IMR-90 (cell line): ENCODE measurements at regions not wholly inside any gene's neighbourhood (a gene's known extent, or its start where the extent isn't known, plus 50 kb on each side); places are given as distances from the start of the nearest gene placed in this dataset.

Source experiments
- ATAC-seq: fragments of 200-7000 bp; cut with Tn5 transposase; 2 replicates; pipeline ENCODE4 v1.9.1; 2020; ENCODE audit warnings: low read depth, mild to moderate bottlenecking, moderate library complexity
- BruUV-seq: library from RNA; stranded (reverse); fragments of 400-500 nt; replicated peaks from 2 replicates; lab custom pipeline; 2021; lab: Mats Ljungman, UMichigan
- CTCF ChIA-PET: fragments of 300-600 bp; formaldehyde crosslinking; extraction: SDS; loops from one replicate; lab custom pipeline; 2021; ENCODE audit warnings: antibody characterized with exemption; lab: Yijun Ruan, JAX
- POLR2A ChIA-PET: fragments of 300-600 bp; sonication (Branson Sonifier 250); formaldehyde crosslinking; loops from one replicate; lab custom pipeline; 2022; ENCODE audit warnings: antibody characterized with exemption; ENCODE audit not compliant: unreplicated experiment; lab: Charles Lee
- DNase-seq: peaks from one replicate; pipeline ENCODE4 v3.0.0; 2013
- H2AFZ ChIP-seq: replicated peaks from 2 replicates; pipeline ENCODE3; 2013; ENCODE audit warnings: low read length, mild to moderate bottlenecking; ENCODE audit not compliant: poor library complexity
- H2AK5ac ChIP-seq: 2 replicates; pipeline ENCODE4 v1.6.1; 2013; ENCODE audit warnings: low read depth, low read length, inconsistent platforms
- H2AK9ac ChIP-seq: replicated peaks from 2 replicates; pipeline ENCODE3; 2013; ENCODE audit warnings: mild to moderate bottlenecking, low read depth, low read length, moderate library complexity; ENCODE audit not compliant: poor library complexity
- H2BK120ac ChIP-seq: 2 replicates; pipeline ENCODE4 v1.6.1; 2013; ENCODE audit warnings: low read depth, low read length, inconsistent platforms
- H2BK15ac ChIP-seq: 3 replicates; pipeline ENCODE4 v1.6.1; 2013; ENCODE audit warnings: low read depth, low read length, inconsistent platforms
- H2BK20ac ChIP-seq: 2 replicates; pipeline ENCODE4 v1.6.1; 2013; ENCODE audit warnings: low read depth, mild to moderate bottlenecking, inconsistent platforms, low read length, moderate library complexity
- H2BK5ac ChIP-seq: 2 replicates; pipeline ENCODE4 v1.6.1; 2013; ENCODE audit warnings: mild to moderate bottlenecking, low read depth, low read length, inconsistent platforms; ENCODE audit not compliant: poor library complexity, severe bottlenecking
- H3K14ac ChIP-seq: replicated peaks from 2 replicates; pipeline ENCODE4 v1.6.1; 2013; ENCODE audit warnings: low read depth, low read length, inconsistent platforms
- H3K18ac ChIP-seq: 2 replicates; pipeline ENCODE4 v1.6.1; 2013; ENCODE audit warnings: low read depth, low read length, control low read depth
- H3K23ac ChIP-seq: 2 replicates; pipeline ENCODE4 v1.6.1; 2013; ENCODE audit warnings: low read depth, low read length, inconsistent platforms
- H3K27ac ChIP-seq: 2 replicates; pipeline ENCODE4 v1.5.1; 2013; ENCODE audit warnings: mild to moderate bottlenecking, control low read depth, low read length; ENCODE audit not compliant: insufficient read depth
- H3K27me3 ChIP-seq: 2 replicates; pipeline ENCODE4 v1.6.1; 2013; ENCODE audit warnings: low read length; ENCODE audit not compliant: control insufficient read depth, insufficient read depth
- H3K36me3 ChIP-seq: 2 replicates; pipeline ENCODE4 v1.6.1; 2013; ENCODE audit warnings: low read length, mixed read lengths; ENCODE audit not compliant: control insufficient read depth, insufficient read depth
- H3K4ac ChIP-seq: 2 replicates; pipeline ENCODE4 v1.6.1; 2013; ENCODE audit warnings: low read depth, low read length, inconsistent platforms
- H3K4me1 ChIP-seq: 2 replicates; pipeline ENCODE4 v1.6.1; 2013; ENCODE audit warnings: low read length, mixed read lengths; ENCODE audit not compliant: control insufficient read depth, insufficient read depth
- H3K4me2 ChIP-seq: 2 replicates; pipeline ENCODE4 v1.6.1; 2013; ENCODE audit warnings: low read depth, mild to moderate bottlenecking, control low read depth, low read length, moderate library complexity
- H3K4me3 ChIP-seq: 2 replicates; pipeline ENCODE4 v1.5.1; 2013; ENCODE audit warnings: low read depth, mild to moderate bottlenecking, control low read depth, low read length, moderate library complexity; ENCODE audit not compliant: insufficient read depth
- H3K56ac ChIP-seq: 2 replicates; pipeline ENCODE4 v1.6.1; 2013; ENCODE audit warnings: low read length, inconsistent platforms; ENCODE audit not compliant: insufficient read depth; ENCODE audit errors: extremely low read depth
- H3K79me1 ChIP-seq, 2 experiments: 2 replicates each; pipeline ENCODE4 v1.6.1; 2013; ENCODE audit warnings: low read length in 2 of 2, inconsistent platforms in 1 of 2, low read depth in 1 of 2
- H3K9ac ChIP-seq: 2 replicates; pipeline ENCODE4 v1.6.1; 2013; ENCODE audit warnings: low read depth, low read length, control low read depth
- H3K9me1 ChIP-seq: 2 replicates; pipeline ENCODE4 v1.6.1; 2013; ENCODE audit warnings: low read length, inconsistent platforms; ENCODE audit not compliant: insufficient read depth
- H3K9me3 ChIP-seq: 2 replicates; pipeline ENCODE4 v1.6.1; 2013; ENCODE audit warnings: low read length; ENCODE audit not compliant: control insufficient read depth, insufficient read depth
- H4K20me1 ChIP-seq: 2 replicates; pipeline ENCODE4 v1.6.1; 2013; ENCODE audit warnings: low read length, inconsistent platforms; ENCODE audit not compliant: insufficient read depth
- H4K5ac ChIP-seq: 2 replicates; pipeline ENCODE4 v1.6.1; 2013; ENCODE audit warnings: mild to moderate bottlenecking, low read depth, low read length, control low read depth
- H4K8ac ChIP-seq, 2 experiments: 2 replicates each; pipeline ENCODE4 v1.6.1; 2013; ENCODE audit warnings: low read depth in 2 of 2, low read length in 2 of 2, control low read depth in 1 of 2, inconsistent platforms in 1 of 2
- H4K91ac ChIP-seq: 2 replicates; pipeline ENCODE4 v1.6.1; 2013; ENCODE audit warnings: low read depth, low read length, inconsistent platforms; ENCODE audit not compliant: insufficient read depth
- CEBPB ChIP-seq: IDR thresholded peaks from 2 replicates; pipeline ENCODE4 v1.6.1; 2012; ENCODE audit warnings: low read depth, low read length, improper control_type of control experiment
- CTCF ChIP-seq: conservative IDR thresholded peaks from 2 replicates; pipeline ENCODE4 v1.5.1; 2012; ENCODE audit warnings: mild to moderate bottlenecking, low read depth, low read length, improper control_type of control experiment
- ELK1 ChIP-seq: fragments of 150-350 bp; IDR thresholded peaks from 2 replicates; pipeline ENCODE4 v1.6.1; 2016; ENCODE audit warnings: low read depth, mild to moderate bottlenecking, low read length, moderate library complexity, borderline replicate concordance
- FOS ChIP-seq: fragments of 150-350 bp; IDR thresholded peaks from 2 replicates; pipeline ENCODE4 v1.6.1; 2016; ENCODE audit warnings: low read depth, low read length
- NFE2L2 ChIP-seq: fragments of 150-350 bp; IDR thresholded peaks from 2 replicates; pipeline ENCODE4 v1.6.1; 2016; ENCODE audit warnings: low read depth, mild to moderate bottlenecking, low read length
- POLR2A ChIP-seq: IDR thresholded peaks from 2 replicates; pipeline ENCODE4 v1.6.1; 2012; ENCODE audit warnings: mild to moderate bottlenecking, low read depth, low read length
- RAD21 ChIP-seq: IDR thresholded peaks from 2 replicates; pipeline ENCODE4 v1.6.1; 2012; ENCODE audit warnings: low read length, improper control_type of control experiment
- RFX5 ChIP-seq: IDR thresholded peaks from 2 replicates; pipeline ENCODE4 v1.8.0; 2012; ENCODE audit warnings: low read depth, mild to moderate bottlenecking, low read length, moderate library complexity
- SMC3 ChIP-seq: fragments of 150-350 bp; IDR thresholded peaks from 2 replicates; pipeline ENCODE4 v1.6.1; 2016; ENCODE audit warnings: low read depth, mild to moderate bottlenecking, antibody characterized with exemption, low read length, moderate library complexity
- USF2 ChIP-seq: fragments of 150-350 bp; IDR thresholded peaks from 2 replicates; pipeline ENCODE4 v1.6.1; 2017; ENCODE audit warnings: mild to moderate bottlenecking, antibody characterized with exemption, low read length, low read depth
- WGBS, 2 experiments: methylation state at CpG; one replicate each; pipeline versions ENCODE4 v1.1.5 to v1.1.7; 2013; ENCODE audit warnings: missing lambda C conversion rate in 2 of 2; ENCODE audit not compliant: insufficient read length in 1 of 2; ENCODE audit errors: extremely low coverage in 2 of 2; 5-methylcytosine and 5-hydroxymethylcytosine counted together
- dilution Hi-C: fragments of 300-500 bp; cut with HindIII; formaldehyde crosslinking; loops from one replicate; pipeline ENCODE4 v1.14.3; 2018; ENCODE audit warnings: low sequenced_read_pairs; ENCODE audit not compliant: unreplicated experiment
- in situ Hi-C: fragments of 300-500 bp; cut with MboI; formaldehyde crosslinking; loops from 3 replicates; pipeline ENCODE4 v1.14.3; 2019; ENCODE audit warnings: low sequenced_read_pairs, inconsistent platforms, mixed read lengths
- intact Hi-C: fragments of 100-400 bp; cut with micrococcal nuclease; formaldehyde crosslinking; loops from 2 replicates; pipeline ENCODE4 v1.10.0; 2022

- H3K23ac ChIP-seq = no peak overlapping the region
- no peak overlapping the region for H3K14ac ChIP-seq
- H3K18ac ChIP-seq = no peak overlapping the region
- no peak overlapping the region for H3K4me3 ChIP-seq
- H2AFZ ChIP-seq = no peak overlapping the region
- POLR2A ChIA-PET = interaction anchor here (0.7 kb wide), 1 partner anchor 554 kb away, joined by 4 read pairs; no protein-coding TSS in a partner anchor
- H4K20me1 ChIP-seq = no peaks in the 10 kb centered on the region
- H3K4me2 ChIP-seq = no peak overlapping the region
- no CpG with 5 or more reads among the region's 1 CpG for WGBS, 2 experiments
- no peaks in the 10 kb centered on the region for H3K79me1 ChIP-seq
- no peak overlapping the region for H2BK120ac ChIP-seq
- no peaks in the 10 kb centered on the region for H3K27me3 ChIP-seq
- H4K8ac ChIP-seq = no peak overlapping the region
- no peak overlapping the region for H2BK15ac ChIP-seq
- in situ Hi-C loops = no loop called here
- H3K9me1 ChIP-seq = no peaks in the 10 kb centered on the region
- H3K27ac ChIP-seq = no peak overlapping the region
- H3K4me1 ChIP-seq = no peaks in the 10 kb centered on the region
- H4K91ac ChIP-seq = no peak overlapping the region
- no peak for TF ChIP-seq RAD21
- TF ChIP-seq CTCF = no peak
- no peak for TF ChIP-seq SMC3
- TF ChIP-seq ELK1 = no peak
- TF ChIP-seq USF2 = no peak
- no peak for TF ChIP-seq FOS
- TF ChIP-seq NFE2L2 = no peak
- TF ChIP-seq CEBPB = no peak
- TF ChIP-seq POLR2A = no peak
- TF ChIP-seq RFX5 = no peak
- H2AK9ac ChIP-seq = no peak overlapping the region
- no peaks in the 10 kb centered on the region for H3K36me3 ChIP-seq
- no peak overlapping the region for H3K4ac ChIP-seq
- H3K56ac ChIP-seq = no peak overlapping the region
- ATAC-seq (no peak), DNase-seq (no peak)
- dilution Hi-C loops = no loop called here
- intact Hi-C loops = no loop called here
- H2AK5ac ChIP-seq = no peak overlapping the region
- H2BK20ac ChIP-seq = no peak overlapping the region
- H3K9me3 ChIP-seq = 0 out of 2 replicates have a peak, but pooled peaks cover 2% of the 10 kb centered on the region
- no peak overlapping the region for H4K5ac ChIP-seq
- no peak overlapping the region for H3K9ac ChIP-seq
- CTCF ChIA-PET = no interaction called here
- BruUV-seq = no TSS peak
- H2BK5ac ChIP-seq = no peak overlapping the region
These were observed 75.6 kb upstream of the SYNPR start for GRCh38 chr3:63202529-63202928.
